ENCODE measurements at regions not wholly inside any gene's neighbourhood (a gene's known extent, or its start where the extent isn't known, plus 50 kb on each side); places are given as distances from the start of the nearest gene placed in this dataset.

DNA sequence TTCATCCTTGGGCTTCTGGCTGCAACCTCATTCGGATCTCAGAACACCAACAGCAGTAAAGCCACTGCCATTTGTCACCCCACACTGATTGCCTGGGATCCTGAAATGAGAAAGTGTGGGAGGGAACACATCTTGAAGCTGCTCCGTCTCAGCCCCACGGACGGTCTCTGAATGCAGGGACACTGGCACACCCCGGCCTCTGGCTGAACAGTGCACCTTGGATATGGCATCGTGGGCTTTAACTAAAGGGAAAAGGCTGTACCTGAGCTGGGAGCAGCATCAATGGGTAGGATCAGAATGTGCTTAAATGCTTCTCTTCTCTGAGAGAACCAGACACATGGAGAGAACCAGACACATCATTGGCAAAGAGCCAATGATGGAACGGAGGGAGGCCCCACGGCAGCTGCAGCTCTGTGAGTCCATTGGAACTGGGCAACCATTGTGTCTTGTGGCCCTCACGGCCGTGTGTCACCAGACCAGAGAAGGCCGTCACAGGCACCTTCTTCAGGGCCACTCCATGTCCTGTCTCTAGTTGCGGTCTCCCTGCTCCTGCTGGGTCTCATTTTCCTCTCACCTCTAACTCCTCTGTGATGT lies 193.4 kb upstream of the MYT1L start:
- TF ChIP-seq CTCF (IDR thresholded peaks at IDR 0.05; ENCODE audit: low read depth, low read length) (no peak), EZH2phosphoT487 (IDR thresholded peaks at IDR 0.05; ENCODE audit: low read depth) (no peak)
